HG03520 (cell line): ENCODE measurements at regions not wholly inside any gene's neighbourhood (a gene's known extent, or its start where the extent isn't known, plus 50 kb on each side); places are given as distances from the start of the nearest gene placed in this dataset.

Source experiments
- ATAC-seq: cut with Tn5 transposase; IDR thresholded peaks from one replicate; pipeline ENCODE4 v1.9.1; 2021; ENCODE audit warnings: mild to moderate bottlenecking, moderate library complexity; ENCODE audit not compliant: unreplicated experiment

GRCh38 chr9:23502004-23502403, 324.0 kb downstream of the ELAVL2 start:
- no peak for ATAC-seq

GRCh38 chr9:23522952-23523351, 303.1 kb downstream of the ELAVL2 start:
- ATAC-seq, result no peak

- ATAC-seq, result no peak
Observed at GRCh38 chr9:23524607-23525155, 301.4 kb downstream of the ELAVL2 start.

- no peak for ATAC-seq
Observed at GRCh38 chr9:23526806-23527205, 299.2 kb downstream of the ELAVL2 start.

- no peak for ATAC-seq
Observed at GRCh38 chr9:23532282-23532681, 293.8 kb downstream of the ELAVL2 start.

- no peak for ATAC-seq
Observed at GRCh38 chr9:23537192-23538066, 288.6 kb downstream of the ELAVL2 start.

- no peak for ATAC-seq
Observed at GRCh38 chr9:23538067-23538402, 288.0 kb downstream of the ELAVL2 start.

GRCh38 chr9:23538461-23539003, 287.5 kb downstream of the ELAVL2 start:
- ATAC-seq, result no peak

- ATAC-seq, result no peak
Observed at GRCh38 chr9:23539311-23539710, 286.7 kb downstream of the ELAVL2 start.

- ATAC-seq, result no peak
Observed at GRCh38 chr9:23541976-23542375, 284.1 kb downstream of the ELAVL2 start.

- ATAC-seq, result no peak
Observed at GRCh38 chr9:23542438-23542837, 283.6 kb downstream of the ELAVL2 start.

- no peak for ATAC-seq
Observed at GRCh38 chr9:23542927-23543326, 283.1 kb downstream of the ELAVL2 start.

GRCh38 chr9:23543419-23543818, 282.6 kb downstream of the ELAVL2 start:
- no peak for ATAC-seq

GRCh38 chr9:23545728-23546127, 280.3 kb downstream of the ELAVL2 start:
- ATAC-seq, result no peak

- no peak for ATAC-seq
Observed at GRCh38 chr9:23551311-23551721, 274.7 kb downstream of the ELAVL2 start.

GRCh38 chr9:23551929-23552707, 273.9 kb downstream of the ELAVL2 start:
- ATAC-seq, result no peak

- no peak for ATAC-seq
Observed at GRCh38 chr9:23552876-23553601, 273.0 kb downstream of the ELAVL2 start.

- no peak for ATAC-seq
Observed at GRCh38 chr9:23554686-23555085, 271.4 kb downstream of the ELAVL2 start.

GRCh38 chr9:23555851-23556250, 270.2 kb downstream of the ELAVL2 start:
- ATAC-seq, result no peak

- no peak for ATAC-seq
Observed at GRCh38 chr9:23556459-23556858, 269.6 kb downstream of the ELAVL2 start.

- ATAC-seq, result no peak
Observed at GRCh38 chr9:23557689-23558088, 268.4 kb downstream of the ELAVL2 start.
